NCI-H1105 treated with DMSO at 0.1 percent for 48 hours (cell line): ENCODE measurements at regions not wholly inside any gene's neighbourhood (a gene's known extent, or its start where the extent isn't known, plus 50 kb on each side); places are given as distances from the start of the nearest gene placed in this dataset.

Experiments used
- DNase-seq: peaks from one replicate; lab custom pipeline; 2025; lab: John Stamatoyannopoulos, UW

DNA sequence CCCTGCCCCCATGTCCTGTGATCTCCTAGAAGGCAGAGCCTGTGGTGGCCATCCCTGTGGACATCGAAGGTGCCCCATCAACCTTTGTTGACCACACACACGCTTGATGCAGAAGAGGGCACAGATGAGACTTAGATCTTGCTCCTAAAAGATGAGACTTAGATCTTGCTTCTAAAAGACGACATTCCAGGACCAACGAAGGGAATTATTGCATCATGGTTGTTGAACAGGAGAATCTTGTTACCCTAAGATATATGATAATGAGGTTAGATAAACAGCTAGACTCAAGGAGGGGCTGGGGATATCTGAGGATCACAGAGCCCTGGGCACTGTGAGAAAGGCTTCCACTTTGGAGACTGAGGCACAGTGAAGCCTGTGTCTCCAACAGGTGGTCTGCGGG lies 91.1 kb upstream of the WSCD2 start:
- no peak for DNase-seq

DNA sequence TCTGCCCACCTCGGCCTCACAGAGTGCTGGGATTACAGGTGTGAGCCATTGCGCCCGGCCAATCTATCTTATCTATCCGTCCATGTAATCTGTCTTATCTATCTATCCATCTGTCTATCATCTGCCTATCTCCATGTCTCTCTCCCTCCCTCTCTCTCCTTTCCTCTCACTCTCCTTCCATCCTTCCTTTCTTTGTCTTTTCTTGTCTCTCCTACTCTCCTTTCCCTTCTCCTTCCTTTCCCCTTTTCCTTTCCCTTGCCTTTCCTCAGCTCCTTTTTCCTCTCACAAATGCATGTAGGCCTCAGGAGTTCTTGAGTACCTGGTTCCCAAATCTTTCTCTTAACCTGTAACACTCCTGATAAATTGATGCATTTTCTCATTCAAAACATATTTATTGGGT lies 89.3 kb upstream of the WSCD2 start:
- DNase-seq = no peak

DNA sequence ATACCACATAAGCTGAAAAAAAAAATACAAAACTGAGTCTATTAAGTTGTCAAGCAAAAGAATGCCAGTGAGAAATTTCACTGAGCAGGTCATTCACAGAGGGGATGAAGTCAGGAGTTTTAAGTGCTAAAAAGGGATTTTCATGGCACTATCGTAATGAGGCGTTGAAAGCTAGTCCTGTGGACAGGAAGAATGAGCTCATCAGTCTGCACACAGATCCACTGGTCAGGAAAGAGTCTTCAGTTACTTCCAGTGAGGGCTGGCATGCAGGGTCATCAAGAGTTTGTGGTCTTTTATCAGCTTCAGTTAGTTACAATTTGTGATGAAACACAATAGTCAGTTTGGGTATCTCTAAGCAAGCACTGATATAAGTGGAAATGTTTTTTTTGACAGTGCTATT lies 88.1 kb upstream of the WSCD2 start:
- no peak for DNase-seq

DNA sequence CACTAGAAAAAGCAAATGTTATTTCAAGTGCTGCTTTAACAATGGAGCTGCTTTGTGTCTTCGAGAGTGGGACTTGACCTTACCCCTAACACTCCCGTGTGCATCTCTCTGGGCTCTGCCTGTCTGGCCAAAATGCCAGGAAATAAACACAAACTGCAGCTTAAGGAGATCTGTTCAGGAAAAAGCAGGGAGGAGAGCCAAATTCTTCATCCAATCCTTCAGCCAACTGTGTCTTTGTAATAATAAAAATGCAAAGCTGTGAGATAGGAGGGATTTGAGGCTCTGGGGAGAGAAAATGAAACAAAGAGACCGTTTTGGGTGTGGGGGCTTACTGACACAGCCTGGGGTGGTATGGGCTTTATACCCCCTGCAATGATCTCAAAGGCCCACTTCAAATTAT lies 85.8 kb upstream of the WSCD2 start:
- DNase-seq = no peak

DNA sequence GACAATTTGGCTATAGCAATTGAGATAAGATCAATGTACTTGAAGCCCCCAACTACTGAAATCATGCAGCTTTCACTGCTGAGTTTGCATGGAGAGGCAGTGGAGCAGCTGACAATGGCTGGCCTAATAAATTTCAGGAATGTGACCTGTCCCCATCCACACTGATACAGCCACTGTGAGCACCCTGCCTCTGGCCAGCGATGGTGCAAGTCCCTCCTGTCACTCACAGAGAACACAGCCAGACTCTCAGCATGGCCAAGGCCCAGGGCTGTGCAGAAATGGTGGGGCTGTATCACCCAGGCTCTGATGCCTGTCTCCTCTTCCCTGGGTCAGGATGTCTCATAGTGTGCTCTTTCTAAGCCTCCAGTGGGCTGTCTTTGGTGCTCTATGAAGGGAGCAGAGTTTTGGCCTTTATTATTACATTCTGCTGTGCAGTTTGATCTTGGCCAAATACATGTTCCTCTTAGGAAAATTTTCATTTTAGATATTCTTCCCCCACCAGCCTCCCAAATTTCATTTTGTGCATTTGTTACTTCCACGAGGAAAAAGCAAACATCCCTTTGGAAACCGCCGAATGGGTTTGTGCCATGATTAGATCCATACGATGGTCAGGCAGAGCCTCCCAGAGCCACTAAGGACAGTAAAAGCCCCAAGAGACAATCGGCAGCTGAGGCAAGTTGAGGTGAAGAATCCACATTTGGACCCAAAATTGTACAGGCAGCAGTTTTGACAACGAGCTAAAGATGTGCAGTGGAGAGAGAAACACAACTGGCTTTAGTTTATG lies 85.1 kb upstream of the WSCD2 start:
- no peak for DNase-seq

DNA sequence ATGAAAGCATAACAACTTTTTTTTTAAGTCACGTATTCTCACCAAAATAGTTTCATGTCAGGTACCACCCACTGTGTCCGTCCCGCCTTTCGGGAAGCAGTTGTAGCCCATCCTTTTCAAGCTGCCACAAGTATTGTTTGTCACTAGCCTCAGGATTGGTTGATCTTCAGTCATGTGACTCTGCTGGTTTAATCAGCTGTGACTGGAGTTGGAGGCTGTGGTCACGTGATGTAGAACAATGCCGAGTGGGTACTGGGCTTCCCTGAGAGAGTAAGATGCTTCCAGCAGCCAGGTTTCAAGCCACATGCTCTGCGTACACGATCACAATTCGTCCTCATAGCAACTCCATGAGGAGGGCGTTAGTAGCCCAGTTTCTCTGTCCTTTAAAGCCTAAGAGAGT lies 83.0 kb upstream of the WSCD2 start:
- DNase-seq = no peak

DNA sequence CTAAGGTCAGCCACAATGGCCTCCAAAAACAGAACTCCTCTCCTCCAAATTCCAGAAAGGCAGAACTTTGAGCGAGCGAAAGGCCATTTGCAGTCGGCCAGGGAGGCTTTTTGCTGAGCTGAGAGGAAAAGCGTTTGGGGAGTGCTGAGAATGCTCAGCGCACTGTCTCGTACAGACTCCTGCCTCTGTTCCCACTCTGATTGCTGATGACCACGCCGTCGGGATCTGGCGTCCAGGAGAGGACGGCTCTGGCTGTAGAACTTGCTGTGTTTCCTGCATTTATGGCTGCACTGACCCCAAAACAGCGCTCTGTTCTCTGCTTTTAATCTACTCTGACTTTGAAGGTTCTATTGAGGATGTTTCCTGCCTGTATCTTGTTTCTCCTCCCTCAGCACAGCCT lies 82.4 kb upstream of the WSCD2 start:
- no peak for DNase-seq

DNA sequence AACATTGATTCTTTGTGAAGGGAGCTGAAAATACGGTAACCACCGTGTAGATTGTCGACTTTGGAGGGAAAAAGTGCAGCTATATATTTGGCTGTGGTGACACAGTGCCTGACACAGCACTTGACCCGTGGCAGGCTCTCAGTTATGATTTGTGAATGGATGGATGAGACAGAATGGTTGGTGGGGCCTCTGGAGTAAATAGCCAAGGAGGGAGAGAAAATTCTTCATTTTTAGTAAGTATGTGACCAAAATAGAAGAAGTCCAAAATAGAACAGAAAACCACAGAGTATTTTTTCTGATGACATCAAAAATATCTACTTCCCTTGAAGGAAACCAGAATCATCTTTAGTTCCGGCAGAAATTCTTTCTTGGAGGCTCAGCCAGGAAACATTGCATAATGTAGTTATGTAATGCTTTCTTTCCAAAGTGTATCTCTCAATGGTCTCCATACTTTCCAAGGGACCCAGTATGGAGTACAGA lies 82.0 kb upstream of the WSCD2 start:
- no peak for DNase-seq

DNA sequence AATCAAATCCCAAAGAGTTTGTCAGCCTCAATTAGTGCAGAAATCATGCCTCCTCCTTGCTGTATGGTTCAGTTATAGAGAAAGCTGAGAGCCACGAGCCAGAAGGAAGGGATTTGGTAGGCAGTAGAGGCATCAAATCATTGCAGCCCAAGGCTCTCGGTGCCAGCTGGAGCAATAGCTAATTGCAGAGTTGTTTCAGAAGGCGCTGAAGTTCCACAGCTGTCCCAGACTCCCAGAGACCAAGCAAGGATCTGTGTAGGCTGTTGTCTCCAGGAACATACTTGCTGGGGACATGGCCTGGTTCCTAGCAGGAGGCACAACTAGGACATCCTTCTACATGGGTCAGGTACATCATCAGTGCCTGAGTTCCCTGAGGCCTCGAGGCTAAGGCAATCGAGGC lies 80.4 kb upstream of the WSCD2 start:
- no peak for DNase-seq

DNA sequence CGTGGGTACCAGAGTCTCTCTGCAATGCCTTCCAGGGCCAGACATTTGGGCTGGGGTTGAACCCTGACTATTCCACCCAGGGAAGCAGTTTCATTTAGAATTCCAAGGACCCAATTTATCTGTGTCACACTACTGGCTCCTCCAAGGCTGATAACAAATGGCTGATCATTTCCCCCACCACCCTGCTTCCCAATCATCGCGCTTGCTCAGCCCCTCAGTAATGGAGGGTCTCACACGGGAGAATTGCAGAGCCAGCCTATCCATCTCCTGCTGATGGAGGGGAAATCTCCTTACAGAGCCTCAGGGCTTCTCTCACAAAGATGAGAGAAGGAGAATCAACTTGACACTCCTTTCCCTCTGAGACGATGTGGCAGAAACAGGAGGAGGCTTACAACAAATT lies 78.4 kb upstream of the WSCD2 start:
- DNase-seq = no peak

DNA sequence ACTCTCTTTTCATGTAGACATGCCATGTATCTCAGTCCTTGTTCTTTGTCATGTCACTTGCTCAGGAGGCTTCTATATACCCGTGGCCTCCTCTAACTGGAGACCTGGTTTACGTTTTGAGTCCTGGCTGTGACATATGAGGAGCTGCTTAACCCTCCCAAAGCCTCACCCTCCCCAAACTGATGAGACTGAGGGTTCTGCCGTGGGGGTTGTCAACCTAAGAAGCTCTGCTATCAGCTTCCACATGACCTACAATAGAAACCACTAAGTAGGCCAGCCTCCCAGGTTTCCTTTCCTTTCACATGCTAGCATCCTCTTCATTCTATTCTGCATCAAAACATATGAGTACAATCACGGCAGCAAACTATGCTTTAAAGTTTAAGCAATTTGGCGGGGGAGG lies 76.8 kb upstream of the WSCD2 start:
- no peak for DNase-seq

DNA sequence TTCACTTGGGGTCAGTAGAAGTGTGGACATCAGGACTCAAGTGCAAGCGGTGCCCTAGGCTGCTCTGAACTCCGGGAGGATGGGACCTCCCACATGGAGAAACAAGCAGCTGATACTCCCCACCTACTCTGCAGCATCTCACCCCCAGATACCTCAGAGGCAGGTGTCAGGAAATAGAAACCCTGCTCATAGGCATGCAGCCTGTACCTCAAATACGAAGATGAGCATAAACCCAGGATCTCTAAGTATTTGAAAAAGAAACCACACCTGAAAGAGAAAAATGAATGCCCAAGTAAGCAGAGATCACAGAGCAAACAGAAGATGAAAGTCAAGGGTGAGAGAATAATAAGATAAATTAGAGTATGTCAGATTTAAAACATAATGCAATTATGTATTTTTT lies 75.6 kb upstream of the WSCD2 start:
- no peak for DNase-seq

DNA sequence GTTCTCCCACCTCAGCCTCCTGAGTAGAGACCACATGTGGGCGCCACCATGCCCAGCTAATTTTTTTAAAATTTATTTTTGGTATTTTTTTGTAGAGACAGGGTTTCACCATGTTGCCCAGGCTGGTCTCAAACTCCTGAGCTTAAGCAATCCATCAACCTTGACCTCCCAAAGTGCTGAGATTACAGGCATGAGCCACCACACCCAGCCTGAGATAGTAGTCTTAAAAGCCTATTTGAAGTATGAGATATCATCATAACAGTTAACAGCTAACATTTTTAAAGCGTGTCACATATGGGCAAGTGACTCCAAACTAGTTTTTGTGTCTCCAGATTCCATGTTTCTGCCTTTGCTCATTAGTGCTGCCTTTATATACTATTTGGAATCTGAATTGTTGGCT lies 74.6 kb upstream of the WSCD2 start:
- no peak for DNase-seq

DNA sequence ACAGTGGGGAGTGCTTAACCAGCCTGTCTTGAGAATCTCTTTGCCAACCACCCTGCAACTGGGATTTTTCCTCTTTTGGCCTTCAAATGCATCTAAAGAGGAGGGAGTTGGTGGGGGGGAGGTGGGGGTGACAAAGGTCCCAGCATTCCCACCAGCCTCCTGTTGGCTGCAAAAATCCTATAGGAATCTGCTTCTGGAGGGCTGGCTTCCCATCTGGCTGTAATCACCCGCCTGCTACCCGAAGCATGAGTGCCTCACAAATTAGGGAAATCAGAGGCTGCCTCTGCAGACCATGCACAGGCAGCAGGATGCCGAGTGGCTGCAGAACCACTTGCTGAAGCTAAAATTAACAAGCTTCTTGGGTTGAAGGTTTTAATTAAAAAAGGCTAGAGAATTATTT lies 73.9 kb upstream of the WSCD2 start:
- no peak for DNase-seq

DNA sequence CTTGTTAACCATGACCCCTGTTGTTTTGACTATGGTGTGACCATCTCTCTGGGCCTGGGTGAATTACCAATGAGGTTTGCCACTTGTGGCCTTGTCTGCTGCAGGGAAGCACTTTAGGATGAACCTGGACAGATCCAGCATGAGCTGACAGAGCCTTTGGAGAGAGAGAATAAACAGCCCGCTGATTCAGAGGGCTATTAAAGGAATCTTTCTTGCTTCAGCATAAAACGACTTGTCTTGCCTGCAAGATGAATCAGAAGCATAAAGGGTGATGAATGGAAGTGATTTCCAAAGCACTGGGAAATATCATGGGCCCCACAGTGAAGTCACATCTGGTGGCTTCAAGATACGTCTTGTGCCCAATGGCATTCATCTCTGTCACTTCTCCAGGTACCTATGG lies 69.0 kb upstream of the WSCD2 start:
- no peak for DNase-seq

DNA sequence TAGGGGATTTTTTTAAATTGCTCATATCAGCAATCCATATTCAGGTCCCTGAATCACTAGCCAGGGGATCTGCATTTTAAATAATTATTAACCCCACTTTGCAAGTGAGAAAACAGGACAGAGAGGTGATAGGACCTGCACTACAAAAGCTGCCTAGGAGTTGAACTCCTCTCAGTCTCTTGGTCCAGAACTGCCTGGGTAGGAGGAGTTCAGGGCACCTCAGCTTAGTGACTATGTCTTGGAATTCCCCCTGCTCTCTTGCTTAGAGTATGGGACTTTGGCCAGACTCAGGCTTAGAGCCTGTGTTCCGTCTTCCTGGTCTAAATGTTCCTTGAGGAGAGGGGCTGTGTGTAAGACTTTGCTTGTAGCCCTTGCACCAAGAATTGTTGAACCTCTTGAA lies 68.2 kb upstream of the WSCD2 start:
- DNase-seq = no peak

DNA sequence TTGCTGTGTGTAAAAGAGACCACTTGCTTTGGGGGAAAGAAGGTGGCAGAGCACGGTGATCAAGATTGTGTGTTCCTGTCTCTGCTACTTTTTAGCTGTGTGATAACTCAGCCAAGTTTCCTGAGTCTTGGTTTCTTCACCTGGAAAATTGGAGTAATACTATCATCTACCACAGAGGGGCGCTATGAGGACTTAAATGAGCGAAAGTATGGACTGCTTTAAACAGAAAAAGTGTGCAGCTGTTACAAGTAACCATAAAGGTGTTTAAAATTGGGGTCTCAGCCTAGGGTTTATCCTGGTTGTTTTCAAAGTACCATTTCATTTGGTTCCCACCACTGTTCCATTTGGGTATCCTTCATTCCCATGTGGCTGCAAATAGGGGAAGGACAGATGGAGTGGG lies 65.9 kb upstream of the WSCD2 start:
- peak; percentile 15 for DNase-seq

DNA sequence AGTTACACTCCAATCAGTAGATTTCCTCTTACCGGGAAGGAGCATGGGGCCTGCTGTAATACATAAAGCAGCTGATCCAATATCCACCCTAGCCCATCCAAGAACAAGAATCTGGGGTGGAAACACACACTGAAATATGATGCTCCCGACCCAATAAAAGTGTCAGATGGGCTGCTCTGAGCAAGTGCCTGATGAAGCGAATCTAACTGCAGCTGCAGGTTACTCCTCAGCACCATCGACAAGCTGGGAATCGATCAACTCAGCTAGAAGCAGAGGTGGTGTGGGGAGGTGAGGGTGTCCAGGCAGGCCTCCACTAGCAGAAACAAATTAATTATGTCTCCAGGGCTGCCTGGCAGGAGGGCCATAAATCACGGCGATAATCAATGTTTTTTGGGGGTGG lies 64.0 kb upstream of the WSCD2 start:
- DNase-seq = no peak

DNA sequence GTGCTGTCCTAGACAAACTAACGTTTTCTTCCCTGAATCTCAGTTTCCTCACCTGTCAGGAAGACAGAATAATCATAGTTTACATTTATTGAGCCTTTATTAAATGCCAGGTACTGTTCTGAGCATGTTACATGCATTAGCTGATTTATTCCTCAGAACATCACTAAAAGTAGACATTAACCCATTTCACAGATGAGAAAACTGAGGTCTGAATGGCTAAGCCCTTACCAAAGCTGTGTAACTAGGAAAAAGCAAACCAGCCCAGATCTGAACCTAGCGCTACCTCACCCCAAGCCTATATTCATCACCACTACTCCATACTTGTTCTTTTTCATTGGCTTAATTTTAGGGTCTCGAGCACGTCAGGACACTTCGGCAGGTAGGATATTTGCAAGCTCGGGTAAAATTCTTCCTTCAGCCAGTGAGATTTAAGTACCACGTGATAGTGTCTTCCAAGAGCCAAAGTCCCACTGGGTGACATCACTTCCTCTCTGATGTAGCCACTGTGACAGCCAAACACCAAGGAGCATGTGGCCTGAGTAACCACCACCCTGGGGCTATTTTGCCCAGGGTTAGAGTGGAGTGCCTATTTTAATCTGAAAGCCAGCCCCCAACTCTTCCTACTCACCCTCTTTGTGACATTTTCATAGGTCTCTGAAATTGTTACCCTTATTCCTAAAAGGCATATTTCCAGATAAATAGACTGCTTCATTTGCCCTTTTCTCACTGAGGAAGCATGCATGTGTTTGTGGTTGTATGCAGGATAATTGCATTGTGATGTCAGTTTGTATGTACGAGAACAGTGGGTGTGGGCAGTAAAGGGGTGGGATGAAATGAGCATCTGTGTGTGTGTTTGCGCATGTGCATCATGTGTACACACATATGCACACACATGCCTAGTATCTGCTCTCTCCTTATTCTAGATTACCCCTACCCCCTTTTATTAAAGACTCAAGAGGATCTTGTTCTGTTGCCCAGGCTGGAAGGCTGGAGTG lies 62.2 kb upstream of the WSCD2 start:
- DNase-seq = no peak

DNA sequence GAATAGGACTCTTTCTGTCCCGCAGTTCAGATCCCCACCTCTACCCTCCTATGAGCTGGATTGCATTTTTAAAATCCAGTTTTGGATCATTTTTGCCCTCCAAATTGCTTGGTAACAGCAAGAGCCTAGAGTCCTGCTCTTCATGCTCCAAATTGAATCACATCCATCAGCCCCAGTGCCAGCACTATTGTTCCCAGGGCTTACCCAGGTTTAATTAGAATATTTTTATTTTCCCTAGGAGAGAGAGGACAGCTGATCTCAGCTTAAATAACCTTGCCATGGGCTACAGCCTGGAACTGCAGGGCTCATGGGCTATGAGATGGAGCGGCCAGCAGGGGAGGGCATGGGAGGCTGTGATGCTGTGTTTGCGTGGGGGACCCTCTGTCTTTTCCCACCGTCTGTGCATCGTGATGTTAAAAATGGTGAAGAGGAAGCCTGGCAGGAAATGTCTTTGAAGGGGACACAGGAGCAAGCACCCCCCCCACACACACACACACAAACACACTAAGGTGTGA lies 59.4 kb upstream of the WSCD2 start:
- no peak for DNase-seq

DNA sequence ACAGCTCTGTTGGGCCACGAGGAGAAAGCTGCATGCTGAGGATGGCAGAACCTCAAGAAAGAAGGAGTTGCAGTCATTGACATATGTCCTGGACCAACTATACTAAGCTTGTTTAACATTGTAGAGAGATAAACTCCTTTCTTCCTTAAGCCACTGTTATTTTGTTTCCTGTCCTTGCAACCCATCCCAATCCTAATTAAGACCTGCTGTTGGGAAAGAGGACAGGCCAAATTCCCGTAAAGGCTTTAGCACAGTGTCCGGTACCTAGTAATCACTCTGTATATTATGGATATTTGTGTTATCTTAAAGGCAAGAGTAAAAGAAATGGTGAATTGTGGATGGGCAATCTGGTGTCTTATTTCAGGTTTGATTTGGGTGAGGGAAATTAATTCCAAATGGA lies 53.5 kb upstream of the WSCD2 start:
- no peak for DNase-seq

DNA sequence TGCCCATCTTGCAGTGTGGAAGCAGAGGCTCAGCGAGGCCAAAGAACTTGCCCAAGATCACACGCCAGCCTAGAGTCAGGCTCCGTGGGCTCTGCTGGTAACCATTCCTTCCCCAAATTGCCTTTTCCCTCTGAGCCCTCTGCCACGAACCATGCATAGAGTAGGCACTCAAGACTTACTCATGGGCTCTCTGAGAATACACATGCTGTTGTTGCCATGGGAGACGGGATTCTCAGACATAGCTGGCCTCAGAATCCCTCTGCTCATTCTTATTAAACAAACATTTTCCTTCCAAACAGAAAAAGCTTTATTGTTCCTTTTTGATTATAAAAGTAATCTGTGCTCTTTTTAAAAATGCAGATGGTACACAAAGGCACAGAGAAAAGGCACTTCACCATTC lies 52.5 kb upstream of the WSCD2 start:
- no peak for DNase-seq

DNA sequence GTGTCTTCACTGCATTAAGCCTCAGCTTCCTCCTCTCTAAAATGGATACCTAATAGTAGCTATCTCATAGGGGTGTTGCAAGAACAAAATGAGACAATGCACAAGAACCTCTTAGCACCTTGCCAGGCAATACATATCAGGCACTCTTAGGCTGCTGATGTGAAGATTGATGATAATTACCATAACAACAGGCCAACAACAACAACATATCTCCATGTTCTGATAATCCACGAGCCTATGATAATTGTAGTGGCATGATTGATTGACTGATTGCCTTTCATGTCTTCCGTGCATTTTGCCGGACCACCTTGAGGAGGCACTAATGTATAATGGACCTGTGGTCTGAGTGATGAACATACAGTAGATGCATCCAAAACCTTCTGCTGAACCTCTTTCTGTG lies 50.7 kb upstream of the WSCD2 start:
- DNase-seq = no peak
